NCI-H748 (cell line): ENCODE measurements at regions not wholly inside any gene's neighbourhood (a gene's known extent, or its start where the extent isn't known, plus 50 kb on each side); places are given as distances from the start of the nearest gene placed in this dataset.
"Not testable (repeated sequence)": the region's sequence is repeated elsewhere in the genome, so short reads cannot be mapped to it uniquely, and the experiment has no call there.

Experiments
- DNase-seq: peaks from one replicate; lab custom pipeline; 2025; ENCODE audit not compliant: unreplicated experiment; lab: John Stamatoyannopoulos, UW

DNA sequence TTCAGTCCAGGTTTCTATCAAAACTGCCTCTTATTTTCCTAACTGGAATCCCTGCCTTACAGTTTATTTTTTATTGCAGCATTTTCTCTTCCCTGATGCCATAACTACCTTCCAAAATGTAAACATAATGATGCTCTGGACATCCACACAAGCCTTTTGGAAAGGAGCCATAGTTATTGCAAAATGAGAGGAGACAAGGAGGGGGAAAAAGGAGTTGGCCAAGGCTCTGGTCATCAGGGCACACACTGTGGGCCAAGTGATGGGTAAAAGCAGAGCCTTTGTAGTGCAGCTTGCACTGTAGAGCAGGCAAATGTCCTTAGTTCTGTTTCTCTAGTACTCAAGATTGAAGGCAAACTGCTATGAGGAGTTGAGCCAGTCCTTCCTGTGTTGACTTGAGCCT, 289.3 kb upstream of the MTPN start:
- DNase-seq = no peak

GRCh38 chr7:136264304-136264703, 287.1 kb upstream of the MTPN start:
- not testable (repeated sequence) for DNase-seq

GRCh38 chr7:136263112-136263860, 286.1 kb upstream of the MTPN start:
- DNase-seq = not testable (repeated sequence)

DNA sequence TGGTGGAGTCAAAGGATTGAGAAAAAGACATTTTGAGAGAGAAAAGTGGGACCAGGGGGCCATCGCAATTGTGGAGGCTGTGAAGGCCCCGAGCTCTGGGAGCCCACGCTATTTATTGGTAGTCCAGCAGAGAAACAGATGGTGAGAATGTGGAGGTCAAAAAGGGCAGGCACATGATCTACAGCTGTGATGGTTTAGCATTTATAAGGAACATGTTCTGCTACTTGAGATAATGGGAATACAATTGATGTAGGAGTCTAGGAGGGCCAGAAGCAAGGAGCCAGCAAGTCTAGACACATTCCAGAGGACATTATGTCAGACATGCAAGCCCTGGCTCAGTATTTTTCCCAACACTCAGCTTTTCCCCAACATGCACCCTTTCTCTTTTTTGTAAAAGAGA, 283.4 kb upstream of the MTPN start:
- DNase-seq = not testable (repeated sequence)

- DNase-seq = no peak
These were observed 281.9 kb upstream of the MTPN start for GRCh38 chr7:136259074-136259473.

DNA sequence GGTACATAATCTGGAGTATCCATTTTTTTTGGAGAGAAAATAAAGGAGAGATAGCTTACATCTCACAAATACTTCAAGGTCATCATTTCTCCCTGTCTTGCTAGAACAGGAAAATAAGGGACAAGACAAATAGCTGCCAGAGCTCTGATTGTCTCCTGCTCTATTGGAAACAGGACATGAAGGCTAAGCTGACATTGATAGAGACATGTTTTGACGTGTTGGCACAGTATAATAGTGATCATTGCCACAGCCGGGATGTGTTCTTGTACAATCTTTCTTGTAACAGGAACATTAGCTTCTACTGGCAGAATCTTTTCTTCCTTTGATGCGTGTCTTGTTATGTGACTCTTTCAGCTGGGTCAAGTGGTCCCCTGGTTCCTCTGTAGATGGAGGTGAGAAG, 279.3 kb upstream of the MTPN start:
- no peak for DNase-seq

DNA sequence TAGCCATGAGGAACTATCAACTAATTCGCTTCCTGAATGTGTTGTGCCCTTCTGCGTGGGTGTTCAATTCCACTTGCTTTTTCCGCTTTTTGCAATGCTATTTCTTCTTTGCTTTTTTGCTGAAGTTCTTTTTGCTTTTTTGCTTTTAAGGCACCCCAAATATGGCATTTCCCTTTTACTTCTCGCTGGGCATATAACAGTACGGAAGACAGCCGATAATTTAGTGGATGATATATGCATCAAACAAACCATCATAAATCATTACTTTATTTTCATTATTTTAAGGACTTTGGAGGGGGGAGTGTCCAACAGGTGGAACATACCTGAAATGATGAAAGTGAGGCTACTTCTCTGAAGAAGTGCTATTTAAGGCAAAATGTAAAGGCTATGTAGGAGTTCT, 277.0 kb upstream of the MTPN start:
- DNase-seq = no peak

DNA sequence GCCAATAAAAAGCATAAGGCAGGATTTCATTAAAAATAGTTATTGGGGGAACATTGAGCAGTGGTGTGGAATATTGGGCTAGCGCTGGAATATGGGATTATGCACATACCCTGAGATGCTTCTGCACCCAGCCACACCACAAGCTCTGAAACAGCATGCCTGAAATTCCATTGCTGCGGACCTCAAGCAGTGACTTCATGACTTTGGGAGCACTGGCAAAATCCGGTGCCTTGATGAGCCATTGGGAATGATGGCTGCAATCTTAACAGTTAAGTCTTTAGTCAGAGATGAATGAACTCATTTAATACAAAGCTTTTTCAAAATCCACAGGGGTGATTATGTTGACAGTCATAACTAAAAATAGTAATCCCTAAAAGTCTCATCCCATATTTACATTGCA, 274.7 kb upstream of the MTPN start:
- DNase-seq = no peak

DNA sequence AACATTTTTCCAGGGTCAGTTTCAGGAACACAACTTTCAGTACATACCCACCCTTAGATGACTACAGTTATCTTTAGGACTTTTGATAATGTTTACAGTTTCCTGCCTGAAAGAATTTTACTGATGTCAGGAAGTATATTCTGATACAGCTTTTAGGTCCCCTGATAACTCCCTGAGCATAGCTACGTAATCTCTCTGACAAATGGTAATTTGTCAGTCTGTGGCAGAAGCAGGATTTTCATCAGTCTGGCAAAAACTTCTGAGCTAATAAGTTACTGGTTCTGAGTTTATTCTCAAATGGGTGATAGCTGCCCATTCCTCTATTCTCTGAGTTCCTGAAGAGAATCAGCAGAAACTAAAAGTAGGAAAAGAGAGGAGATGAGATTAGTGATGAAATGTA, 270.1 kb upstream of the MTPN start:
- DNase-seq = no peak

- no peak for DNase-seq
These were observed 268.3 kb upstream of the MTPN start for GRCh38 chr7:136245327-136246004.

GRCh38 chr7:136234040-136234439, 256.9 kb upstream of the MTPN start:
- DNase-seq = no peak

- no peak for DNase-seq
These were observed 253.1 kb upstream of the MTPN start for GRCh38 chr7:136230210-136230609.

DNA sequence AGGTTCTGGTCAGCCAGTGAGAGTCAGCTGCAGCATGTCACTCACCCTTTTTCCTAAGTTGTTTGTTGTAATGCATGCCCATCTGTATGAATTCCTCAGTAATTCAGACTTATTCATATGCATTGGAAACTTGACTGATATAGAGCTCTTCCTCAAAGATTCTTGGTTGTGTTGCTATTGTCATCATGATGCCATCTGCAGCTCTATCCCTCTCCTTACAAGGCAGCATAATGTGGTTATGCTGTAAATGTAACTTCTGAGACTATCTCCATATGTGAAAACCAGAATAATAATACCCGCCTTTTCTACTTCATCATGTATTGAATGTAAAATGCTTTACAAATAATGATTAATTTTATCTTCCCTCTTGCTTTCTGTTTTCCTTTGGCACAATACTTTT, 252.6 kb upstream of the MTPN start:
- no peak for DNase-seq

GRCh38 chr7:136228171-136228570, 251.0 kb upstream of the MTPN start:
- peak; percentile 23 for DNase-seq

DNA sequence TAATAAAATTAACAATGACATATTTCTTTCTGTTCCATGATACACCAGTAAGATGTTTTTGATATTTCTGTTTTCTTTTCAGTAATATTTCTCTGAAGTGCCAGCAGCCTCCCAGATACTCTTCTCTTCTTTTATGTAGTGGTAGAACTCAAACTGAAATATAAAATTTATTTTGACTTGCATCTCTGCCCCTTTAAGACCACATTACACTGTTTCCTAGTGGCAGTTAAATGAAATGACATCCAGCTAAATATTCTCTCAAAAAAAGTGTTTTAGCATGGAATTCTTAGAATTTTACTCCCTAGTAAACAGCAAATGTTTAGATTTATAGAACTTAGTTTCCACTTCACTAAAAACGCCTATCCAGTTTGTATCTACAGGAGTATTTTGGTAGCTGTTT, 237.2 kb upstream of the MTPN start:
- DNase-seq = no peak

- DNase-seq = no peak
These were observed 235.9 kb upstream of the MTPN start for GRCh38 chr7:136213012-136213411.

- DNase-seq = no peak
These were observed 233.5 kb upstream of the MTPN start for GRCh38 chr7:136210664-136211063.

- no peak for DNase-seq
These were observed 232.9 kb upstream of the MTPN start for GRCh38 chr7:136210079-136210478.

- no peak for DNase-seq
These were observed 228.8 kb upstream of the MTPN start for GRCh38 chr7:136205956-136206355.

DNA sequence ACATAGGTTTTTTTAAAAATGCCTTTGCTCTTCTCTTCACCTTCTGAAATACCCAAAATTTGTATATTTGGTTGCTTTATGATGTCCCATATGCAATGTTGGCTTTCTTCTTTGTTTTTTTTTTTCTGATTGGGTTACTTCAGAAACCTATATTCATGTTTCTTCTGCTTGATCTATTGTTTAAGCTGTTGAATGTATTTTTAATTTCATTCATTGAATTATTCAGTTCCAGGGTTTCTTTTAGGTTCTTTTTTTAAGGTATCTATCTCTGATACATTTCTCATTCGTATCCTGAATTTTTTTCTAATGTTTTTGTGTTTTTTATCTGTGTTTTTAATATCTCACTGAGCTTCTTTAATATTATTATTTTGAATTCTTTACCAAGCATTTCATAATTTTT, 221.0 kb upstream of the MTPN start:
- no peak for DNase-seq

DNA sequence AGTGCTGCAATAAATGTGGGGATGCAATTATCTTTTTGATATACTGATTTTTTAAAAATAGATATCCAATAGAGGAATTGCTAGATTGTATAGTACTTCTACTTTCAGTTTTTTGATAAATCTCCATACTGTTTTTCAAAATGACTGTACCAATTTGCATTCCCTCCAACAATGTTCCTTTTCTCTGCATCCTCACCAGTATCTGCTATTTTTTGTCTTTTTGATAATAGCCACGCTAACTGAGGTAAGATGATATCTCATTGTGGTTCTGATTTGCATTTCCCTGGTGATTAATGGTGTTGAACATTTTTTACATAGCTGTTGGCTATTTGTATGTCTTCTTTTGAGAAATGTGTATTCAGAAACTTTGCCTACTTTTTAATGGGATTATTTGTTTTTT, 217.7 kb upstream of the MTPN start:
- no peak for DNase-seq

- no peak for DNase-seq
These were observed 216.8 kb upstream of the MTPN start for GRCh38 chr7:136193940-136194339.

- peak; percentile 23 for DNase-seq
These were observed 212.4 kb upstream of the MTPN start for GRCh38 chr7:136189506-136189998.
